Hepatocyte (in vitro differentiated cells): ENCODE measurements at regions not wholly inside any gene's neighbourhood (a gene's known extent, or its start where the extent isn't known, plus 50 kb on each side); places are given as distances from the start of the nearest gene placed in this dataset.

ENCODE experiments used
- CTCF ChIP-seq: fragments of 200-600 bp; sonication (generic); IDR thresholded peaks from 2 replicates; pipeline ENCODE4 v1.5.1; 2016; ENCODE audit warnings: antibody characterized with exemption, mild to moderate bottlenecking; ENCODE audit not compliant: poor library complexity
- EZH2 ChIP-seq: fragments of 200-600 bp; sonication (generic); IDR thresholded peaks from 2 replicates; pipeline ENCODE4 v1.6.1; 2016; ENCODE audit warnings: antibody characterized with exemption, mild to moderate bottlenecking, borderline replicate concordance
- EZH2phosphoT487 ChIP-seq: fragments of 200-600 bp; sonication (generic); IDR thresholded peaks from one replicate; pipeline ENCODE4 v1.6.1; 2018; ENCODE audit warnings: antibody characterized with exemption, mild to moderate bottlenecking, low read depth, moderate library complexity; ENCODE audit not compliant: unreplicated experiment, severe bottlenecking

GRCh38 chr5:74173665-74174064 is 466.9 kb downstream of the ENC1 start:
- TF ChIP-seq CTCF (no peak), EZH2phosphoT487 (no peak), EZH2 (no peak)
